HepG2 (cell line): ENCODE measurements at regions not wholly inside any gene's neighbourhood (a gene's known extent, or its start where the extent isn't known, plus 50 kb on each side); places are given as distances from the start of the nearest gene placed in this dataset.

Experiments
- ATAC-seq: fragments of 200-7000 bp; cut with Tn5 transposase; 3 replicates; pipeline ENCODE4 v1.9.1; 2020; ENCODE audit warnings: mild to moderate bottlenecking, moderate library complexity
- BruUV-seq: library from RNA; stranded (reverse); fragments of 400-500 nt; replicated peaks from 2 replicates; lab custom pipeline; 2021; lab: Mats Ljungman, UMichigan
- CTCF ChIA-PET: fragments of 300-600 bp; formaldehyde crosslinking; extraction: SDS; loops from one replicate; lab custom pipeline; 2021; ENCODE audit warnings: low total read pairs, inconsistent platforms, low intra/inter-chr PET ratio; lab: Yijun Ruan, JAX
- POLR2A ChIA-PET: fragments of 350-600 bp; sonication (Branson Sonifier 250); formaldehyde crosslinking; loops from one replicate; lab custom pipeline; 2020; ENCODE audit warnings: antibody characterized with exemption, inconsistent platforms; lab: Yijun Ruan, JAX
- DNase-seq: peaks from one replicate; pipeline ENCODE4 v3.0.0-alpha.2; 2015; ENCODE audit warnings: low spot score
- FAIRE-seq: peaks from 3 replicates; lab custom pipeline; 2011; peaks lifted over from hg19 to GRCh38; lab: Jason Lieb, UNC
- H2AFZ ChIP-seq: one replicate; pipeline ENCODE4 v1.6.1; 2011; ENCODE audit warnings: low read length, inconsistent platforms
- H3K27ac ChIP-seq: fragments of 300-600 bp; 3 replicates; pipeline ENCODE4 v1.8.0; 2011; ENCODE audit warnings: mixed run types, mild to moderate bottlenecking, mixed read lengths, low read length, inconsistent platforms; ENCODE audit not compliant: insufficient read depth; ENCODE audit errors: extremely low read length
- H3K27me3 ChIP-seq, 2 experiments: fragments of 200-600 bp in 1 of 2; 2 replicates in 1 of 2; 3 replicates in 1 of 2; pipeline versions ENCODE4 v1.6.0 to v1.8.0; 2011; ENCODE audit warnings: low read length in 2 of 2, mild to moderate bottlenecking in 2 of 2, moderate library complexity in 2 of 2, inconsistent platforms in 1 of 2; ENCODE audit not compliant: insufficient read depth in 2 of 2, control insufficient read depth in 1 of 2
- H3K36me3 ChIP-seq, 2 experiments: fragments of 200-600 bp in 1 of 2; replicated peaks in 1 of 2; 2 replicates in 1 of 2; 3 replicates in 1 of 2; pipeline versions ENCODE4 v1.5.1 to v1.8.0; 2011; ENCODE audit warnings: low read length in 2 of 2, inconsistent platforms in 1 of 2; ENCODE audit not compliant: insufficient read depth in 2 of 2, control insufficient read depth in 1 of 2
- H3K4me1 ChIP-seq: 2 replicates; pipeline ENCODE4 v1.5.1; 2012; ENCODE audit warnings: low read length, inconsistent platforms; ENCODE audit not compliant: insufficient read depth
- H3K4me2 ChIP-seq: 2 replicates; pipeline ENCODE4 v1.6.0; 2011; ENCODE audit warnings: low read depth, low read length, inconsistent platforms
- H3K4me3 ChIP-seq, 3 experiments: fragments of 200-600 bp in 1 of 3; sonication (generic), shearing (Covaris generic) in 1 of 3; replicated peaks in 1 of 3; 2 replicates each; pipeline ENCODE4 v1.5.1; 2011 to 2016; ENCODE audit warnings: low read length in 3 of 3, inconsistent platforms in 2 of 3, low read depth in 2 of 3, mild to moderate bottlenecking in 2 of 3, control low read depth in 1 of 3, mixed read lengths in 1 of 3; ENCODE audit not compliant: insufficient read depth in 1 of 3
- H3K79me2 ChIP-seq: one replicate; pipeline ENCODE4 v1.6.1; 2011; ENCODE audit warnings: low read length, inconsistent platforms; ENCODE audit not compliant: insufficient read depth
- H3K9ac ChIP-seq: 2 replicates; pipeline ENCODE4 v1.6.0; 2011; ENCODE audit warnings: mild to moderate bottlenecking, low read depth, low read length, inconsistent platforms; ENCODE audit not compliant: insufficient read depth
- H3K9me3 ChIP-seq: 2 replicates; pipeline ENCODE4 v1.5.1; 2012; ENCODE audit warnings: mild to moderate bottlenecking, low read length
- H4K20me1 ChIP-seq: 2 replicates; pipeline ENCODE4 v1.6.0; 2011; ENCODE audit warnings: inconsistent platforms, mild to moderate bottlenecking, low read length, moderate library complexity; ENCODE audit not compliant: insufficient read depth
- ATF7-NPFF ChIP-seq: sonication (generic); formaldehyde crosslinking; IDR thresholded peaks from 2 replicates; pipeline ENCODE4 v1.8.1; 2023; ENCODE audit warnings: mild to moderate bottlenecking, low read depth, missing genetic modification reagents, moderate library complexity
- KLF12 ChIP-seq: sonication (generic); formaldehyde crosslinking; IDR thresholded peaks from 2 replicates; pipeline ENCODE4 v1.4.0; 2020; ENCODE audit warnings: missing genetic modification reagents, borderline replicate concordance
- RBAK ChIP-seq: sonication (generic); formaldehyde crosslinking; IDR thresholded peaks from 2 replicates; pipeline ENCODE4 v1.5.1; 2020; ENCODE audit warnings: mild to moderate bottlenecking, missing genetic modification reagents
- RFX1 ChIP-seq: fragments of 450-650 bp; IDR thresholded peaks from 2 replicates; pipeline ENCODE4 v1.6.1; 2017
- SOX6 ChIP-seq, 2 experiments: fragments of 450-650 bp in 1 of 2; sonication (generic) in 1 of 2; formaldehyde crosslinking in 1 of 2; IDR thresholded peaks; 2 replicates each; pipeline versions ENCODE4 v1.4.0 to v1.6.1; 2017 to 2020; ENCODE audit warnings: antibody characterized with exemption in 1 of 2, mild to moderate bottlenecking in 1 of 2, missing genetic modification reagents in 1 of 2
- SUZ12 ChIP-seq: fragments of 150-350 bp; IDR thresholded peaks from 2 replicates; pipeline ENCODE4 v1.6.1; 2014; ENCODE audit warnings: low read depth, low read length
- ZNF232 ChIP-seq: sonication (generic); formaldehyde crosslinking; IDR thresholded peaks from 2 replicates; pipeline ENCODE4 v1.4.0; 2020; ENCODE audit warnings: missing genetic modification reagents, borderline replicate concordance
- ZSCAN22 ChIP-seq: sonication (generic); formaldehyde crosslinking; IDR thresholded peaks from 2 replicates; pipeline ENCODE4 v1.4.0; 2020; ENCODE audit warnings: mild to moderate bottlenecking, missing genetic modification reagents
- WGBS: methylation state at CpG from one replicate; pipeline ENCODE4 v1.1.6; 2017; ENCODE audit warnings: low lambda C conversion rate; 5-methylcytosine and 5-hydroxymethylcytosine counted together
- in situ Hi-C: cut with HindIII; loops from 2 replicates; pipeline ENCODE4 v1.10.0; 2017; ENCODE audit warnings: low pct_unique_long_range_greater_than_20kb; ENCODE audit not compliant: extremely low pct_ligation_motif_present
- intact Hi-C: fragments of 100-400 bp; cut with micrococcal nuclease; formaldehyde crosslinking; loops from one replicate; pipeline ENCODE4 v1.10.0; 2022; ENCODE audit not compliant: unreplicated experiment

DNA sequence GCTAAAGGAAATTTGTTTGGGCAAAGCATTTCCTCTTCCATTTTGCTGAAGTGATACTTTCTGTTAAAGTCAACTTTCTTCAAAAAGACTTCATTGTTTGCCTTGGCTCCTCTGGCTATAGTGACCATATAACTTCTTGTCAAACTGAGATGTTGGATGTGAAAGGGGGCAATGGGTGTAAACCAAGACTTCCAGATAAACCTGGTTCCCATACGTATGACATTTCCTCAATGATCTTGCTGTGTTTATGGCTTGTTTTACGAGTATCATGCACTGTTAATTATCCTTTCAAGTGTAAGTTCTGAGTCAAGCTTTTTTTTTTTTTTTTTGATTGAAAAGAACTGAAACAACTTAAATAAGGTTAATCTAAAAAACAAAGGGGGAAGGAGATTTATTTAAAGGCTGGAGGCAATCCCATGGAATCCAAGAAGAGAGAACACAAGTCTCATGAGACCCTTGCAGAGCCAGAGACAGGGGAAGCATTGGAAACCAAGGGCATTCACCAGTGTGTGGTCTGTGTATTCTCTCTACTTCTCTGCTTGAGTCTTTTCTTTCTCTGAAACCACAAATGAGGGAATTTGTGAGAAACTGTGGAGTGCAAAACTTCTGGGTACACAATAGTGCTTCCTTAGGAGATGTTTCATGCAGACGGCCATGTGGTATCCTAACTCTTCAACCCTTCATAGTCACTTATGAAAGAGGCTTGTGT lies 335.3 kb downstream of the RAB3C start:
- Histone ChIP-seq H3K9ac (no peak overlapping the region), H3K36me3 (no peaks in the 10 kb centered on the region), H3K27ac (no peak overlapping the region), H3K4me3 (no peak overlapping the region), H3K4me1 (no peaks in the 10 kb centered on the region), H3K27me3 (no peaks in the 10 kb centered on the region; a peak in 1 of 5 replicates), H3K4me2 (no peak overlapping the region), H2AFZ (no peak overlapping the region), H3K79me2 (no peaks in the 10 kb centered on the region), H4K20me1 (no peaks in the 10 kb centered on the region), H3K9me3 (no peaks in the 10 kb centered on the region)
- ChIA-PET POLR2A (no interaction called here), CTCF (no interaction called here)
- no peak for DNase-seq
- no TSS peak for BruUV-seq
- 3% methylated on average over 3 of the region's 3 CpGs for WGBS
- no peak for TF ChIP-seq RFX1
- no peak for TF ChIP-seq SOX6 (IDR thresholded peaks at IDR 0.05)
- no peak for TF ChIP-seq SOX6 (CRISPR knock-in tag; IDR thresholded peaks at IDR 0.05)
- no peak for TF ChIP-seq RBAK (CRISPR knock-in tag)
- no peak for TF ChIP-seq ATF7-NPFF
- TF ChIP-seq ZSCAN22 = no peak
- no peak for TF ChIP-seq SUZ12
- TF ChIP-seq ZNF232 (CRISPR knock-in tag) = no peak
- no peak for TF ChIP-seq KLF12 (CRISPR knock-in tag)
- no peak for ATAC-seq
- in situ Hi-C loops (no loop called here), intact Hi-C loops (no loop called here)
- FAIRE-seq = no peak
